ENCODE measurements at regions not wholly inside any gene's neighbourhood (a gene's known extent, or its start where the extent isn't known, plus 50 kb on each side); places are given as distances from the start of the nearest gene placed in this dataset.

- Mint-ChIP-seq H3K27ac (no peak overlapping the region), H3K27me3 (ENCODE audit: low read depth) (no peaks in the 10 kb centered on the region), H3K36me3 (ENCODE audit: low read depth) (no peaks in the 10 kb centered on the region), H3K4me3 (no peak overlapping the region), H3K9me3 (no peaks in the 10 kb centered on the region), H3K4me1 (ENCODE audit: low read depth) (no peaks in the 10 kb centered on the region)
- DNase-seq (ENCODE audit: low spot score) = no peak
These were observed 67.9 kb upstream of the SHISA3 start for GRCh38 chr4:42329421-42329820.

- DNase-seq (ENCODE audit: low spot score) = no peak
- H3K27me3 Mint-ChIP-seq (ENCODE audit: low read depth) = no peaks in the 10 kb centered on the region
- no peaks in the 10 kb centered on the region for H3K36me3 Mint-ChIP-seq (ENCODE audit: low read depth)
- no peak overlapping the region for H3K27ac Mint-ChIP-seq
- H3K9me3 Mint-ChIP-seq = no peaks in the 10 kb centered on the region
- H3K4me3 Mint-ChIP-seq = no peak overlapping the region
- no peaks in the 10 kb centered on the region for H3K4me1 Mint-ChIP-seq (ENCODE audit: low read depth)
These were observed 67.2 kb upstream of the SHISA3 start for GRCh38 chr4:42330002-42330592.

GRCh38 chr4:42331040-42331439, 66.2 kb upstream of the SHISA3 start:
- Mint-ChIP-seq H3K4me3 (no peak overlapping the region), H3K36me3 (ENCODE audit: low read depth) (no peaks in the 10 kb centered on the region), H3K4me1 (ENCODE audit: low read depth) (no peaks in the 10 kb centered on the region), H3K27me3 (ENCODE audit: low read depth) (no peaks in the 10 kb centered on the region), H3K9me3 (no peaks in the 10 kb centered on the region), H3K27ac (no peak overlapping the region)
- no peak for DNase-seq (ENCODE audit: low spot score)

GRCh38 chr4:42331914-42332368, 65.3 kb upstream of the SHISA3 start:
- no peaks in the 10 kb centered on the region for H3K27me3 Mint-ChIP-seq (ENCODE audit: low read depth)
- H3K4me3 Mint-ChIP-seq = no peak overlapping the region
- no peak for DNase-seq (ENCODE audit: low spot score)
- H3K4me1 Mint-ChIP-seq (ENCODE audit: low read depth) = no peaks in the 10 kb centered on the region
- H3K9me3 Mint-ChIP-seq = no peaks in the 10 kb centered on the region
- no peaks in the 10 kb centered on the region for H3K36me3 Mint-ChIP-seq (ENCODE audit: low read depth)
- H3K27ac Mint-ChIP-seq = no peak overlapping the region

GRCh38 chr4:42339935-42340406, 57.3 kb upstream of the SHISA3 start:
- Mint-ChIP-seq H3K4me3 (no peak overlapping the region), H3K9me3 (no peaks in the 10 kb centered on the region), H3K4me1 (ENCODE audit: low read depth) (no peaks in the 10 kb centered on the region), H3K27ac (no peak overlapping the region), H3K27me3 (ENCODE audit: low read depth) (no peaks in the 10 kb centered on the region), H3K36me3 (ENCODE audit: low read depth) (no peaks in the 10 kb centered on the region)
- DNase-seq (ENCODE audit: low spot score) = no peak

GRCh38 chr4:42341518-42342026, 55.7 kb upstream of the SHISA3 start:
- H3K27me3 Mint-ChIP-seq (ENCODE audit: low read depth) = no peaks in the 10 kb centered on the region

GRCh38 chr4:42342459-42342858, 54.8 kb upstream of the SHISA3 start:
- H3K36me3 Mint-ChIP-seq (ENCODE audit: low read depth) = no peaks in the 10 kb centered on the region
- H3K4me3 Mint-ChIP-seq = no peak overlapping the region
- no peak overlapping the region for H3K27ac Mint-ChIP-seq

More at GRCh38 chr4:42341518-42342026, 55.7 kb upstream of the SHISA3 start:
- no peak overlapping the region for H3K27ac Mint-ChIP-seq
- no peak for DNase-seq (ENCODE audit: low spot score)
- H3K4me1 Mint-ChIP-seq (ENCODE audit: low read depth) = no peaks in the 10 kb centered on the region
- no peak overlapping the region for H3K4me3 Mint-ChIP-seq
- H3K36me3 Mint-ChIP-seq (ENCODE audit: low read depth) = no peaks in the 10 kb centered on the region
- no peaks in the 10 kb centered on the region for H3K9me3 Mint-ChIP-seq

GRCh38 chr4:42344309-42344708, 53.0 kb upstream of the SHISA3 start:
- H3K36me3 Mint-ChIP-seq (ENCODE audit: low read depth) = no peaks in the 10 kb centered on the region
- H3K4me1 Mint-ChIP-seq (ENCODE audit: low read depth) = no peaks in the 10 kb centered on the region
- no peak for DNase-seq (ENCODE audit: low spot score)
- no peaks in the 10 kb centered on the region for H3K9me3 Mint-ChIP-seq
- no peak overlapping the region for H3K27ac Mint-ChIP-seq
- no peak overlapping the region for H3K4me3 Mint-ChIP-seq
- H3K27me3 Mint-ChIP-seq (ENCODE audit: low read depth) = no peaks in the 10 kb centered on the region

More at GRCh38 chr4:42342459-42342858, 54.8 kb upstream of the SHISA3 start:
- no peak for DNase-seq (ENCODE audit: low spot score)
- Mint-ChIP-seq H3K4me1 (ENCODE audit: low read depth) (no peaks in the 10 kb centered on the region), H3K27me3 (ENCODE audit: low read depth) (no peaks in the 10 kb centered on the region), H3K9me3 (no peaks in the 10 kb centered on the region)

- no peak for DNase-seq (ENCODE audit: low spot score)
- no peak overlapping the region for H3K27ac Mint-ChIP-seq
- H3K4me1 Mint-ChIP-seq (ENCODE audit: low read depth) = no peaks in the 10 kb centered on the region
- H3K36me3 Mint-ChIP-seq (ENCODE audit: low read depth) = no peaks in the 10 kb centered on the region
- H3K9me3 Mint-ChIP-seq = no peaks in the 10 kb centered on the region
- no peak overlapping the region for H3K4me3 Mint-ChIP-seq
- H3K27me3 Mint-ChIP-seq (ENCODE audit: low read depth) = no peaks in the 10 kb centered on the region
These were observed 52.5 kb upstream of the SHISA3 start for GRCh38 chr4:42344749-42345148.

GRCh38 chr4:42345962-42346544, 51.2 kb upstream of the SHISA3 start:
- no peak overlapping the region for H3K27ac Mint-ChIP-seq
- H3K4me3 Mint-ChIP-seq = no peak overlapping the region
- DNase-seq (ENCODE audit: low spot score) = no peak
- no peaks in the 10 kb centered on the region for H3K36me3 Mint-ChIP-seq (ENCODE audit: low read depth)
- H3K4me1 Mint-ChIP-seq (ENCODE audit: low read depth) = no peaks in the 10 kb centered on the region
- no peaks in the 10 kb centered on the region for H3K9me3 Mint-ChIP-seq
- H3K27me3 Mint-ChIP-seq (ENCODE audit: low read depth) = no peaks in the 10 kb centered on the region

GRCh38 chr4:42347076-42347475, 50.2 kb upstream of the SHISA3 start:
- no peak overlapping the region for H3K4me3 Mint-ChIP-seq
- no peaks in the 10 kb centered on the region for H3K9me3 Mint-ChIP-seq
- DNase-seq (ENCODE audit: low spot score) = no peak
- H3K27me3 Mint-ChIP-seq (ENCODE audit: low read depth) = no peaks in the 10 kb centered on the region
- H3K4me1 Mint-ChIP-seq (ENCODE audit: low read depth) = no peaks in the 10 kb centered on the region
- no peaks in the 10 kb centered on the region for H3K36me3 Mint-ChIP-seq (ENCODE audit: low read depth)
- H3K27ac Mint-ChIP-seq = no peak overlapping the region
